Parathyroid adenoma (tissue), 2 donors: ENCODE measurements at regions not wholly inside any gene's neighbourhood (a gene's known extent, or its start where the extent isn't known, plus 50 kb on each side); places are given as distances from the start of the nearest gene placed in this dataset.

ENCODE experiments used
- H2AFZ ChIP-seq: fragments of 300-600 bp; sonication (generic); one replicate; pipeline ENCODE4 v1.7.0; 2017; ENCODE audit warnings: antibody characterized with exemption, mild to moderate bottlenecking
- H3K27ac ChIP-seq: fragments of 300-600 bp; sonication (generic); one replicate; pipeline ENCODE4 v1.7.0; 2017
- H3K27me3 ChIP-seq: fragments of 300-600 bp; sonication (generic); one replicate; pipeline ENCODE4 v1.7.0; 2017; ENCODE audit warnings: low read length; ENCODE audit not compliant: control insufficient read depth, insufficient read depth
- H3K36me3 ChIP-seq: fragments of 300-600 bp; sonication (generic); one replicate; pipeline ENCODE4 v1.7.0; 2017; ENCODE audit warnings: low read length; ENCODE audit not compliant: control insufficient read depth, insufficient read depth
- H3K4me1 ChIP-seq: fragments of 300-600 bp; sonication (generic); one replicate; pipeline ENCODE4 v1.7.0; 2017; ENCODE audit warnings: control low read depth
- H3K4me2 ChIP-seq: fragments of 300-600 bp; sonication (generic); one replicate; pipeline ENCODE4 v1.7.0; 2017; ENCODE audit warnings: low read length
- H3K4me3 ChIP-seq: fragments of 300-600 bp; sonication (generic); one replicate; pipeline ENCODE4 v1.7.0; 2017; ENCODE audit warnings: low read depth, low read length
- H3K79me2 ChIP-seq: fragments of 300-600 bp; sonication (generic); one replicate; pipeline ENCODE4 v1.7.0; 2017; ENCODE audit warnings: control low read depth
- H3K9ac ChIP-seq: fragments of 300-600 bp; sonication (generic); one replicate; pipeline ENCODE4 v1.7.0; 2017; ENCODE audit warnings: mild to moderate bottlenecking
- H3K9me3 ChIP-seq: fragments of 300-600 bp; sonication (generic); one replicate; pipeline ENCODE4 v1.7.0; 2017; ENCODE audit warnings: low read length; ENCODE audit not compliant: control insufficient read depth
- TF ChIP-seq, protein P1 (sequence below): fragments of 300-600 bp; sonication (generic); IDR thresholded peaks from one replicate; pipeline ENCODE4 v1.7.0; 2017; ENCODE audit warnings: antibody characterized with exemption, mild to moderate bottlenecking
- donor health status: primary hyperparathyroidism.

GRCh38 chr3:6447166-6447801, 413.6 kb upstream of the GRM7 start:
- Histone ChIP-seq H3K27ac (no peak overlapping the region), H3K9me3 (no peaks in the 10 kb centered on the region), H3K4me1 (no peaks in the 10 kb centered on the region), H3K79me2 (no peaks in the 10 kb centered on the region), H3K36me3 (no peaks in the 10 kb centered on the region), H2AFZ (no peak overlapping the region), H3K4me3 (no peak overlapping the region), H3K27me3 (no peaks in the 10 kb centered on the region), H3K4me2 (no peak overlapping the region), H3K9ac (no peak overlapping the region)
- TF ChIP-seq, protein P1, sequence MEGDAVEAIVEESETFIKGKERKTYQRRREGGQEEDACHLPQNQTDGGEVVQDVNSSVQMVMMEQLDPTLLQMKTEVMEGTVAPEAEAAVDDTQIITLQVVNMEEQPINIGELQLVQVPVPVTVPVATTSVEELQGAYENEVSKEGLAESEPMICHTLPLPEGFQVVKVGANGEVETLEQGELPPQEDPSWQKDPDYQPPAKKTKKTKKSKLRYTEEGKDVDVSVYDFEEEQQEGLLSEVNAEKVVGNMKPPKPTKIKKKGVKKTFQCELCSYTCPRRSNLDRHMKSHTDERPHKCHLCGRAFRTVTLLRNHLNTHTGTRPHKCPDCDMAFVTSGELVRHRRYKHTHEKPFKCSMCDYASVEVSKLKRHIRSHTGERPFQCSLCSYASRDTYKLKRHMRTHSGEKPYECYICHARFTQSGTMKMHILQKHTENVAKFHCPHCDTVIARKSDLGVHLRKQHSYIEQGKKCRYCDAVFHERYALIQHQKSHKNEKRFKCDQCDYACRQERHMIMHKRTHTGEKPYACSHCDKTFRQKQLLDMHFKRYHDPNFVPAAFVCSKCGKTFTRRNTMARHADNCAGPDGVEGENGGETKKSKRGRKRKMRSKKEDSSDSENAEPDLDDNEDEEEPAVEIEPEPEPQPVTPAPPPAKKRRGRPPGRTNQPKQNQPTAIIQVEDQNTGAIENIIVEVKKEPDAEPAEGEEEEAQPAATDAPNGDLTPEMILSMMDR: no peak

DNA sequence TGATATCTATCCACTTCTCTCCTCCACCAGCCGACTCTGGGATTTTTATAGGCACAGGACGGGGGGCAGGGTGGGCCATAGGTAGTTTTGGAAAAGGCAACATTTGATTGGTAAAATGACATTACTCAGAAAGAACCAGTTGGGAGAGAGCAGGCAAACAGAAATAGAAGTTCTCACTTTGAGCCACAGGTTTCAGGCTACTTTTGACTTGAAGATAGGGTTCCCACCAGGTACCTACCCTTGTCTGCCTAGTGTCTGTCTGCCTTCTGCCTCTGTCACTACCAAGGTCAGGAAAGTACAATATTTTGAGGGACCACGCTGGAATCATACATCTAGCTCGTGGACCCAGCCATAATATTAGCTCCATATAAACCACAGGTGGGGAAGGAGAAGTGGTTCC, 412.9 kb upstream of the GRM7 start:
- H3K36me3 ChIP-seq: no peaks in the 10 kb centered on the region
- H3K4me2 ChIP-seq: no peak overlapping the region
- H3K27me3 ChIP-seq: no peaks in the 10 kb centered on the region
- TF ChIP-seq, protein P1: no peak
- no peak overlapping the region for H3K27ac ChIP-seq
- no peak overlapping the region for H3K4me3 ChIP-seq
- no peak overlapping the region for H2AFZ ChIP-seq
- H3K9me3 ChIP-seq: no peaks in the 10 kb centered on the region
- no peak overlapping the region for H3K9ac ChIP-seq
- H3K4me1 ChIP-seq: no peaks in the 10 kb centered on the region
- H3K79me2 ChIP-seq: no peaks in the 10 kb centered on the region

- Histone ChIP-seq H3K4me2 (no peak overlapping the region), H3K27ac (no peak overlapping the region), H3K27me3 (no peaks in the 10 kb centered on the region), H3K36me3 (no peaks in the 10 kb centered on the region), H3K4me3 (no peak overlapping the region), H3K79me2 (no peaks in the 10 kb centered on the region), H3K4me1 (no peaks in the 10 kb centered on the region), H2AFZ (no peak overlapping the region), H3K9ac (no peak overlapping the region), H3K9me3 (no peaks in the 10 kb centered on the region)
- TF ChIP-seq, protein P1: no peak
These were observed 411.8 kb upstream of the GRM7 start for GRCh38 chr3:6449099-6449498.

DNA sequence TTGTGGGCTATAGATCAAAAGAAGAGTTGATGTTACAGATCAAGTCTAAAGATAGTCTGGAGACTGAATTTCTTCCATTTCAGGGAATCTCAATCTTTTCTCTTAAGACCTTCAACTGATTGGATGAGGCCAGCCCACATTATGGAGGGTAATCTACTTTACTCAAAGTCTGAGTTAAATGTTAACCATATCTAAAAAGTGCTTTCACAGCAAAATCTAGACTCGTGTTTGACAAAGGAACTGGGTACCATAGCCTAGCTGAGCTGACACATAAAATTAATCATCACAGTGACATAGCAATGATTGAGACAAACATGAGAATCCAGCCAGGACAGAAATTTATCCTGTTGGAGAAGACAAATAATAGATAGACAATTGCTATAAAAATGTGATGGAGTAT, 407.9 kb upstream of the GRM7 start:
- H3K36me3 ChIP-seq: no peaks in the 10 kb centered on the region
- no peaks in the 10 kb centered on the region for H3K9me3 ChIP-seq
- no peak overlapping the region for H3K4me3 ChIP-seq
- TF ChIP-seq, protein P1: no peak
- no peak overlapping the region for H3K4me2 ChIP-seq
- no peak overlapping the region for H2AFZ ChIP-seq
- no peak overlapping the region for H3K9ac ChIP-seq
- H3K27ac ChIP-seq: no peak overlapping the region
- H3K4me1 ChIP-seq: no peaks in the 10 kb centered on the region
- H3K79me2 ChIP-seq: no peaks in the 10 kb centered on the region
- H3K27me3 ChIP-seq: no peaks in the 10 kb centered on the region

GRCh38 chr3:6455031-6455430, 405.9 kb upstream of the GRM7 start:
- H3K4me2 ChIP-seq: no peak overlapping the region
- H2AFZ ChIP-seq: no peak overlapping the region
- no peaks in the 10 kb centered on the region for H3K79me2 ChIP-seq
- H3K36me3 ChIP-seq: no peaks in the 10 kb centered on the region
- no peaks in the 10 kb centered on the region for H3K27me3 ChIP-seq
- TF ChIP-seq, protein P1: no peak
- H3K4me1 ChIP-seq: no peaks in the 10 kb centered on the region
- no peaks in the 10 kb centered on the region for H3K9me3 ChIP-seq
- no peak overlapping the region for H3K4me3 ChIP-seq
- no peak overlapping the region for H3K27ac ChIP-seq
- no peak overlapping the region for H3K9ac ChIP-seq
